ENCODE measurements at regions not wholly inside any gene's neighbourhood (a gene's known extent, or its start where the extent isn't known, plus 50 kb on each side); places are given as distances from the start of the nearest gene placed in this dataset.

GRCh38 chr4:63393544-63393943 lies 1015.7 kb downstream of the TECRL start:
- no peak for DNase-seq (ENCODE audit: low spot score, unreplicated experiment)
- no peaks in the 10 kb centered on the region for H3K9me3 Mint-ChIP-seq (ENCODE audit: low read depth)
- no peak overlapping the region for H3K27ac Mint-ChIP-seq
- no peaks in the 10 kb centered on the region for H3K4me1 Mint-ChIP-seq (ENCODE audit: low read depth)
- no peak for TF ChIP-seq CTCF (IDR thresholded peaks at IDR 0.05; ENCODE audit: unreplicated experiment)
- H3K27me3 Mint-ChIP-seq, result no peaks in the 10 kb centered on the region
- no peak overlapping the region for H3K4me3 Mint-ChIP-seq (ENCODE audit: low read depth)
- H3K36me3 Mint-ChIP-seq (ENCODE audit: insufficient read depth), result no peaks in the 10 kb centered on the region

- Mint-ChIP-seq H3K9me3 (ENCODE audit: low read depth) (peaks cover 5% of the 10 kb centered on the region), H3K27ac (no peak overlapping the region), H3K4me1 (ENCODE audit: low read depth) (no peaks in the 10 kb centered on the region), H3K27me3 (no peaks in the 10 kb centered on the region), H3K4me3 (ENCODE audit: low read depth) (no peak overlapping the region), H3K36me3 (ENCODE audit: insufficient read depth) (no peaks in the 10 kb centered on the region)
- no peak for TF ChIP-seq CTCF (IDR thresholded peaks at IDR 0.05; ENCODE audit: unreplicated experiment)
- DNase-seq (ENCODE audit: low spot score, unreplicated experiment), result no peak
These were observed 1029.3 kb downstream of the TECRL start for GRCh38 chr4:63379750-63380522.

GRCh38 chr4:63371001-63371400 lies 1038.2 kb downstream of the TECRL start:
- DNase-seq (ENCODE audit: low spot score, unreplicated experiment), result no peak
- Mint-ChIP-seq H3K4me3 (ENCODE audit: low read depth) (no peak overlapping the region), H3K27me3 (no peaks in the 10 kb centered on the region), H3K4me1 (ENCODE audit: low read depth) (no peaks in the 10 kb centered on the region), H3K9me3 (ENCODE audit: low read depth) (no peaks in the 10 kb centered on the region), H3K36me3 (ENCODE audit: insufficient read depth) (no peaks in the 10 kb centered on the region), H3K27ac (no peak overlapping the region)
- TF ChIP-seq CTCF (IDR thresholded peaks at IDR 0.05; ENCODE audit: unreplicated experiment), result no peak

GRCh38 chr4:63361628-63362027 lies 1047.6 kb downstream of the TECRL start:
- no peak for DNase-seq (ENCODE audit: low spot score, unreplicated experiment)
- no peaks in the 10 kb centered on the region for H3K27me3 Mint-ChIP-seq
- H3K4me3 Mint-ChIP-seq (ENCODE audit: low read depth), result no peak overlapping the region
- no peak overlapping the region for H3K27ac Mint-ChIP-seq
- no peaks in the 10 kb centered on the region for H3K36me3 Mint-ChIP-seq (ENCODE audit: insufficient read depth)
- TF ChIP-seq CTCF (IDR thresholded peaks at IDR 0.05; ENCODE audit: unreplicated experiment), result no peak
- H3K4me1 Mint-ChIP-seq (ENCODE audit: low read depth), result no peaks in the 10 kb centered on the region
- H3K9me3 Mint-ChIP-seq (ENCODE audit: low read depth), result no peaks in the 10 kb centered on the region

GRCh38 chr4:63361066-63361465 lies 1048.2 kb downstream of the TECRL start:
- Mint-ChIP-seq H3K4me3 (ENCODE audit: low read depth) (no peak overlapping the region), H3K36me3 (ENCODE audit: insufficient read depth) (no peaks in the 10 kb centered on the region), H3K27ac (no peak overlapping the region), H3K9me3 (ENCODE audit: low read depth) (no peaks in the 10 kb centered on the region), H3K27me3 (no peaks in the 10 kb centered on the region), H3K4me1 (ENCODE audit: low read depth) (no peaks in the 10 kb centered on the region)
- DNase-seq (ENCODE audit: low spot score, unreplicated experiment), result no peak
- no peak for TF ChIP-seq CTCF (IDR thresholded peaks at IDR 0.05; ENCODE audit: unreplicated experiment)
